ENCODE measurements at regions not wholly inside any gene's neighbourhood (a gene's known extent, or its start where the extent isn't known, plus 50 kb on each side); places are given as distances from the start of the nearest gene placed in this dataset.

- TF ChIP-seq RXRA (CRISPR knock-in tag; IDR thresholded peaks at IDR 0.05) (no peak), KDM1A (CRISPR knock-in tag; IDR thresholded peaks at IDR 0.05) (no peak), HNRNPL (IDR thresholded peaks at IDR 0.05; ENCODE audit: low read depth, low read length) (no peak), ZNF337 (CRISPR knock-in tag; IDR thresholded peaks at IDR 0.05; ENCODE audit: borderline replicate concordance, low read depth) (no peak), ZKSCAN1 (IDR thresholded peaks at IDR 0.05; ENCODE audit: low read length) (no peak)
These were observed 63.1 kb upstream of the FRY start for GRCh38 chr13:31968473-31968872.
